Right atrium auricular region (tissue), 2 donors: ENCODE measurements at regions not wholly inside any gene's neighbourhood (a gene's known extent, or its start where the extent isn't known, plus 50 kb on each side); places are given as distances from the start of the nearest gene placed in this dataset.

Experiments
- DNase-seq: peaks from one replicate; pipeline ENCODE4 v3.0.0-alpha.2; 2019; ENCODE audit warnings: low spot score
- H3K27ac ChIP-seq, 2 donors: fragments of 200-600 bp; sonication (generic); 1 replicate in 1 of 2; 2 replicates in 1 of 2; pipeline ENCODE4 v1.5.1; 2016 to 2019
- H3K27me3 ChIP-seq, 2 donors: fragments of 200-600 bp; sonication (generic); one replicate each; pipeline versions ENCODE4 v1.5.1 to v1.6.0; 2017 to 2019
- H3K36me3 ChIP-seq: fragments of 200-600 bp; sonication (generic); one replicate; pipeline ENCODE4 v1.5.1; 2016
- H3K4me1 ChIP-seq, 2 donors: fragments of 200-600 bp; sonication (generic); one replicate each; pipeline versions ENCODE4 v1.5.1 to v1.6.0; 2017 to 2019
- H3K4me3 ChIP-seq, 2 donors: fragments of 200-600 bp; sonication (generic); 1 replicate in 1 of 2; 2 replicates in 1 of 2; pipeline ENCODE4 v1.5.1; 2017 to 2019; ENCODE audit warnings: mild to moderate bottlenecking in 1 of 2, moderate library complexity in 1 of 2
- H3K9me3 ChIP-seq, 2 donors: fragments of 200-600 bp; sonication (generic); one replicate each; pipeline ENCODE4 v1.5.1; 2019
- TF ChIP-seq, protein P1 (sequence below), 2 donors: fragments of 200-600 bp; sonication (generic); IDR thresholded peaks; one replicate each; pipeline ENCODE4 v1.5.1; 2019; ENCODE audit warnings: antibody characterized with exemption in 2 of 2

DNA sequence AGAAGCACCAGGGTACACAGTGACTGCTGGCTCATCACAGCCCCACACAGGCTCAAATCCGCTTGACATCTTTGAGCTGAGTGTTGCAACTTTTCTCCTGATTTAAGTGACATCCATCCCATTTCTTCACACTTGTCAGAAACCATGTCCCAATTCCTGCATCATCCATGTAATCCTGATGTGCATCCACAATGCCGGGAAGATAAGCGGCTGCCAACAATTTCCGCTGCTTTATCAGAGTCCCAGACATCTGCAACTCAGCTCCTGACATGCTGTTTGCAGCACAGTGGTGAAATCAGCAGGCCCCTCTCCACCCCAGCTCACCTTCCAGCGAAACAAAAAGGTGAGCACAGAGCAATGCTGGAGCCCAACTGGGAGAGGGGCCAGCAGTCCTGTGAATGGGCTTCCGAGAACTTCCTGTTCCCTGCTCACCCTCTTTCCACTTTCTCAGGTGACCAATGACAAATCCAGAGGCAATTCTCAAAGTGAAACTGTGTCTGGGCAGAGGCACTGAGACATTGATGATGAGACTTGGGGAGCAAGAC lies 581.0 kb downstream of the AJAP1 start:
- Histone ChIP-seq H3K36me3 (no peaks in the 10 kb centered on the region), H3K9me3 (peaks cover 0 to 7% of the 10 kb centered on the region in 2 donors), H3K27me3 (no peaks in the 10 kb centered on the region), H3K27ac (no peak overlapping the region), H3K4me1 (no peaks in the 10 kb centered on the region), H3K4me3 (no peak overlapping the region)
- DNase-seq, result no peak
- TF ChIP-seq, protein P1, sequence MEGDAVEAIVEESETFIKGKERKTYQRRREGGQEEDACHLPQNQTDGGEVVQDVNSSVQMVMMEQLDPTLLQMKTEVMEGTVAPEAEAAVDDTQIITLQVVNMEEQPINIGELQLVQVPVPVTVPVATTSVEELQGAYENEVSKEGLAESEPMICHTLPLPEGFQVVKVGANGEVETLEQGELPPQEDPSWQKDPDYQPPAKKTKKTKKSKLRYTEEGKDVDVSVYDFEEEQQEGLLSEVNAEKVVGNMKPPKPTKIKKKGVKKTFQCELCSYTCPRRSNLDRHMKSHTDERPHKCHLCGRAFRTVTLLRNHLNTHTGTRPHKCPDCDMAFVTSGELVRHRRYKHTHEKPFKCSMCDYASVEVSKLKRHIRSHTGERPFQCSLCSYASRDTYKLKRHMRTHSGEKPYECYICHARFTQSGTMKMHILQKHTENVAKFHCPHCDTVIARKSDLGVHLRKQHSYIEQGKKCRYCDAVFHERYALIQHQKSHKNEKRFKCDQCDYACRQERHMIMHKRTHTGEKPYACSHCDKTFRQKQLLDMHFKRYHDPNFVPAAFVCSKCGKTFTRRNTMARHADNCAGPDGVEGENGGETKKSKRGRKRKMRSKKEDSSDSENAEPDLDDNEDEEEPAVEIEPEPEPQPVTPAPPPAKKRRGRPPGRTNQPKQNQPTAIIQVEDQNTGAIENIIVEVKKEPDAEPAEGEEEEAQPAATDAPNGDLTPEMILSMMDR (IDR thresholded peaks at IDR 0.05), result no peak

DNA sequence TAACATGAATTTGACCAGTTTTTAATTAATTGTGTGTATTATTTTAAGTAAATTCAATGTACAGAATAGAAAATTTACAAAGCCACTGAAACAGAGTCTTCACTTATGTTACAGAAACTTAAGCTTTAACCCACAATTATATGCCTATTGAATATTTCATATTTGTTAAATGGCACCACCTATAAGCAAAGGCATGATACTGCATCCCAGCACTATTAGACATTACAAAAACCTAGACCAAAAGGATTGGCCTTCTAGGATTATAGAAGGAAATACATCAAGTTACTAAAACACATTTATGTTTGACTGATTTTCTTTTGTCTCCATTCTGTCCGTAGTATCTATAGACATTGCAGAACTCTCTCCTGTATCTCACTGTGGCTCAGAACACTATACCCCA lies 578.1 kb downstream of the AJAP1 start:
- DNase-seq, result no peak
- Histone ChIP-seq H3K4me1 (no peaks in the 10 kb centered on the region), H3K27me3 (no peaks in the 10 kb centered on the region), H3K27ac (no peak overlapping the region), H3K36me3 (no peaks in the 10 kb centered on the region), H3K9me3 (peaks cover 0 to 7% of the 10 kb centered on the region in 2 donors), H3K4me3 (no peak overlapping the region)
- TF ChIP-seq, protein P1 (IDR thresholded peaks at IDR 0.05), result no peak

DNA sequence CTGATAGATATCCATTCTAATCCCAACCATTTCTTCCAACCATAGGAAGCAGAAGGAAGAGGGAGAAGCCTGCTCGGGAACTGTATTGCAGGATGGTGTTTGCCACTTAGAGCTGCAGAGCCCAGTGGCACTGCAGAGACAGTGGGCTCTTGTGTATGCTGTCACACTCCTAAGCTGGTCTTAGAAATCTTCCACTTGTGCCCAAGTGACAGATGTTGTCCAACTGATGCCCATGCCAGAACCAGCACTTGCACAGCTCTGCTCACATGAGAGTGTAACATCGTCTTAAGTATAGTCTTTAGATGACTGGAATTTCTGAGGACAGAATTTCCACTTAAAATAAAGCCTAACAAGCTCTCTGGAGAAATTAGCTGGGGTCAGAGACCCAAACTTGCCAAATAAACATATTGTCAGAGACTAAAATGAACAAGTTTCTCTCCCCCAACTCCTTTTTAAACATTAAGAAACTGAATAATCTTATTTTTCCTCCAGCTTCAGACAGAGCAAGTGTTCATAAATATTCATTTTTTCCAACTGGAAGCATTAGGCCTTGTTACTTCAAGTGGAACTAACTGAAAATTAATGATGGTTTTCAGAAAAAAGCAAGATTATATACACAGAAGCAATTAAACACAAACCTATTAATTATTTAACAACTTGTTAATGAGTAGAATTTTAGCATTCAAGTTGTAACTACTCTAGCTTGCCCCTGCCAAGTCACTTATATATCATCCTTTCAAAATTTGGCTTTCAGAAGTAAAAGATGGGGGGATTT lies 577.3 kb downstream of the AJAP1 start:
- peaks cover 0 to 7% of the 10 kb centered on the region in 2 donors for H3K9me3 ChIP-seq
- no peak overlapping the region for H3K27ac ChIP-seq
- DNase-seq, result no peak
- no peaks in the 10 kb centered on the region for H3K36me3 ChIP-seq
- no peaks in the 10 kb centered on the region for H3K4me1 ChIP-seq
- TF ChIP-seq, protein P1 (IDR thresholded peaks at IDR 0.05), result no peak
- H3K4me3 ChIP-seq, result no peak overlapping the region
- no peaks in the 10 kb centered on the region for H3K27me3 ChIP-seq

DNA sequence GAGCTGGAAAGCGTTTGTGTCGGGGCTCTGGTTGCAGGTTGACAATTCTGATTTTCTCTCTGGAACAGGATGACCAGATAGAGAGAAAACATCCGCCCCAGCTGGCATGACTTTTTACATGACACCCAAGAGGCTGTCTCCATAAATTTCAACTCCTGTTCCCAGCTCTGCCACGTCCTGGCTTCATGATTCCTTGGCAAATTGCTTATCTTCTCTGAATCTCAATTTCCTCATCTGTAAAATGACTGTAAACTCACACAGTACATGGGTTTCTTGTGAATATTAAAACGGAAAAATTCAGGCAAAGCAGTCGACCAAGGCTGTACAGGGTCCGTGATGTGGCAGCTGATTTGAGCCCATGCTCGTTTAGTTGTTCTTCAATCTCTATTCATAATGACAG lies 572.7 kb downstream of the AJAP1 start:
- TF ChIP-seq, protein P1 (IDR thresholded peaks at IDR 0.05), result no peak
- Histone ChIP-seq H3K27ac (no peak overlapping the region), H3K9me3 (no peaks in the 10 kb centered on the region), H3K4me3 (no peak overlapping the region), H3K36me3 (no peaks in the 10 kb centered on the region), H3K4me1 (no peaks in the 10 kb centered on the region), H3K27me3 (no peaks in the 10 kb centered on the region)
- no peak for DNase-seq

DNA sequence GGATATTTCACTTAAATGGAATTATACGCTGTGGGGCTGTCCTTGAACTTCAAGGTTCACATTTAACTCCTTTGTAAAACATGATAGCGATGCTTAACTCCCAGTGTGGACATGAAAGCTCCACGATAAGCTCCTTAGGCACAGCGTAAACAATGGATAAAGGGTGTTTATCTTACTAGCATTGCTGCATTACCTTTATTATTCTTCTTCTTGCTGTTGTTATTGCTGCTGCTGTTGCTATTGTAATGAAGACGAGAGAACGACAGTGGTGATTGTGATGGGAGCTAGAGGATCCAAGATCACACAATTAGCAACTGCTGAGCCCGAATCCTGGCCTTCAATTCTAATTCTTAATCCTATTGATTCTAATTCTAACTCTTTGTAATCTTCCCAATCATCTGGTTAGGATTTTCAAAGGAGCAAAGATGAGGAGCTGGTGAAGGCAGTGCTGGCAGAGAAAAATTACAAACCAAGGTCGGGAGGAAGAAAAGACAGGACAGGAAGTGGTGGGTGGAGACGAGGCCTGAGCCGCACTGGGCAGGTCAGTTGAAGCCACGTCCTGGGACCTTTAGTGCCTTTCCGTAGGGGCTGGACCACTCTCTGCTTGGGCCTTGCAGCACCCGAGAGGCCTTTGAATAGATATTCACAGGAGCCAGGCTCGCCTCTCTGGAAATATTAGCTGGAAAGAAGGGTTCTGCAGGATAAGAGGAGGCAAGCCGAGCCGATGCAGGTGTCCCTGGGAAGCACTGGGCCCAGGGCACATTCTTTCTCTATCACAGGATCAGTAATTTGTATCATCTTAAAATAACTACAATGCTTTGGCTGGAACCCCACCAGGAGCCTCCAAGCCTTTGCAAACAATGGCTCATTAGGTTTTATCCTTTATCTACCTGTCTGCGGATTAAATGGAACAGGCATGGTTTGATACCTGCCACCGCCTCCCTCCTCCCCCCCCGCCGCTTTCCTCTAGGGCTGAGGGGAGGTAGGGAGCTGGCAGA lies 571.6 kb downstream of the AJAP1 start:
- Histone ChIP-seq H3K4me3 (no peak overlapping the region), H3K9me3 (no peaks in the 10 kb centered on the region), H3K36me3 (no peaks in the 10 kb centered on the region), H3K4me1 (no peaks in the 10 kb centered on the region), H3K27me3 (no peaks in the 10 kb centered on the region), H3K27ac (no peak overlapping the region)
- DNase-seq, result no peak
- TF ChIP-seq, protein P1 (IDR thresholded peaks at IDR 0.05), result no peak
